MCF 10A (cell line): ENCODE measurements at regions not wholly inside any gene's neighbourhood (a gene's known extent, or its start where the extent isn't known, plus 50 kb on each side); places are given as distances from the start of the nearest gene placed in this dataset.

Experiments used
- BruUV-seq: library from RNA; stranded (reverse); fragments of 400-500 nt; replicated peaks from 2 replicates; lab custom pipeline; 2021; lab: Mats Ljungman, UMichigan
- CTCF ChIA-PET: fragments of 300-600 bp; sonication (Branson Sonifier 250); formaldehyde crosslinking; extraction: SDS; loops from one replicate; lab custom pipeline; 2021; ENCODE audit warnings: antibody characterized with exemption, inconsistent platforms; lab: Yijun Ruan, JAX
- POLR2A ChIA-PET: fragments of 300-600, 350-650 bp; sonication (Branson Sonifier 250); formaldehyde crosslinking; extraction: SDS; loops from one replicate; lab custom pipeline; 2020; ENCODE audit warnings: antibody characterized with exemption, inconsistent platforms; lab: Yijun Ruan, JAX
- DNase-seq: peaks from one replicate; pipeline ENCODE4 v3.0.0-alpha.2; 2018; ENCODE audit not compliant: unreplicated experiment
- H3K27ac Mint-ChIP-seq: one replicate; pipeline ENCODE4 v1.8.0; 2022; ENCODE audit warnings: mild to moderate bottlenecking, low read depth, mixed read lengths; ENCODE audit not compliant: unreplicated experiment
- H3K27me3 Mint-ChIP-seq: one replicate; pipeline ENCODE4 v1.8.0; 2022; ENCODE audit warnings: mixed read lengths; ENCODE audit not compliant: insufficient read depth, unreplicated experiment
- H3K36me3 Mint-ChIP-seq: one replicate; pipeline ENCODE4 v1.8.0; 2022; ENCODE audit warnings: mild to moderate bottlenecking, moderate library complexity, mixed read lengths; ENCODE audit not compliant: insufficient read depth, unreplicated experiment
- H3K4me1 Mint-ChIP-seq: one replicate; pipeline ENCODE4 v1.8.0; 2022; ENCODE audit warnings: mixed read lengths; ENCODE audit not compliant: insufficient read depth, unreplicated experiment
- H3K4me3 Mint-ChIP-seq: one replicate; pipeline ENCODE4 v1.8.0; 2022; ENCODE audit warnings: mild to moderate bottlenecking, moderate library complexity, mixed read lengths; ENCODE audit not compliant: unreplicated experiment
- H3K9me3 Mint-ChIP-seq: one replicate; pipeline ENCODE4 v1.8.0; 2022; ENCODE audit warnings: mixed read lengths; ENCODE audit not compliant: unreplicated experiment
- intact Hi-C: fragments of 100-400 bp; cut with micrococcal nuclease; formaldehyde crosslinking; loops from 2 replicates; pipeline ENCODE4 v1.14.1; 2022
- TF ChIP-seq, protein P1 (sequence below): fragments of 200-600 bp; IDR thresholded peaks from one replicate; pipeline ENCODE4 v1.8.0; 2022; ENCODE audit warnings: antibody characterized with exemption, mild to moderate bottlenecking; ENCODE audit not compliant: unreplicated experiment

DNA sequence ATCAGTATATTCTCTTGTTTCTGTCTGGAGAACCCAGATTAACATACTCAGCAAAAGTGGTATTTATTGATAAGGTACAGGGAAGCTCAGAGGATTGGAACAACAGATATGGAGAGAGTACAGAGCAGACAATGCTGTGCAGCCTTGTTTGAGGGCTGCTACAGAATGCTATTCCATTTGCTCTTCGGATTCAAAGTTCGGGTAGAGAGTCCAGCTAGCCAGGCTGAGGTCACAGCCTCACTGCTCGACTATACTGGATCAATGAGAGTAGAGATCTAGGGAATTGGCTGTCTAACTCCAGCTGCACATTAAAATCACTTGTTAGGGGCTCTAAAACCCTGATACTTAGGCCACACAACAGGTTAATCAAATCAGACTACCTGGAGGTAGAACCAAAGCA, 200.1 kb upstream of the BTBD3 start:
- BruUV-seq = no TSS peak
- intact Hi-C loops = no loop called here
- no peak for DNase-seq
- no peak overlapping the region for H3K27ac Mint-ChIP-seq
- H3K36me3 Mint-ChIP-seq = no peaks in the 10 kb centered on the region
- H3K27me3 Mint-ChIP-seq = no peaks in the 10 kb centered on the region
- TF ChIP-seq, protein P1, sequence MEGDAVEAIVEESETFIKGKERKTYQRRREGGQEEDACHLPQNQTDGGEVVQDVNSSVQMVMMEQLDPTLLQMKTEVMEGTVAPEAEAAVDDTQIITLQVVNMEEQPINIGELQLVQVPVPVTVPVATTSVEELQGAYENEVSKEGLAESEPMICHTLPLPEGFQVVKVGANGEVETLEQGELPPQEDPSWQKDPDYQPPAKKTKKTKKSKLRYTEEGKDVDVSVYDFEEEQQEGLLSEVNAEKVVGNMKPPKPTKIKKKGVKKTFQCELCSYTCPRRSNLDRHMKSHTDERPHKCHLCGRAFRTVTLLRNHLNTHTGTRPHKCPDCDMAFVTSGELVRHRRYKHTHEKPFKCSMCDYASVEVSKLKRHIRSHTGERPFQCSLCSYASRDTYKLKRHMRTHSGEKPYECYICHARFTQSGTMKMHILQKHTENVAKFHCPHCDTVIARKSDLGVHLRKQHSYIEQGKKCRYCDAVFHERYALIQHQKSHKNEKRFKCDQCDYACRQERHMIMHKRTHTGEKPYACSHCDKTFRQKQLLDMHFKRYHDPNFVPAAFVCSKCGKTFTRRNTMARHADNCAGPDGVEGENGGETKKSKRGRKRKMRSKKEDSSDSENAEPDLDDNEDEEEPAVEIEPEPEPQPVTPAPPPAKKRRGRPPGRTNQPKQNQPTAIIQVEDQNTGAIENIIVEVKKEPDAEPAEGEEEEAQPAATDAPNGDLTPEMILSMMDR = no peak
- CTCF ChIA-PET = interaction anchor here (1.5 kb wide), 1 partner anchor 29 kb away, joined by 3 read pairs; no protein-coding TSS in a partner anchor
- H3K4me1 Mint-ChIP-seq = no peaks in the 10 kb centered on the region
- H3K9me3 Mint-ChIP-seq = no peaks in the 10 kb centered on the region
- H3K4me3 Mint-ChIP-seq = no peak overlapping the region
- POLR2A ChIA-PET = no interaction called here

DNA sequence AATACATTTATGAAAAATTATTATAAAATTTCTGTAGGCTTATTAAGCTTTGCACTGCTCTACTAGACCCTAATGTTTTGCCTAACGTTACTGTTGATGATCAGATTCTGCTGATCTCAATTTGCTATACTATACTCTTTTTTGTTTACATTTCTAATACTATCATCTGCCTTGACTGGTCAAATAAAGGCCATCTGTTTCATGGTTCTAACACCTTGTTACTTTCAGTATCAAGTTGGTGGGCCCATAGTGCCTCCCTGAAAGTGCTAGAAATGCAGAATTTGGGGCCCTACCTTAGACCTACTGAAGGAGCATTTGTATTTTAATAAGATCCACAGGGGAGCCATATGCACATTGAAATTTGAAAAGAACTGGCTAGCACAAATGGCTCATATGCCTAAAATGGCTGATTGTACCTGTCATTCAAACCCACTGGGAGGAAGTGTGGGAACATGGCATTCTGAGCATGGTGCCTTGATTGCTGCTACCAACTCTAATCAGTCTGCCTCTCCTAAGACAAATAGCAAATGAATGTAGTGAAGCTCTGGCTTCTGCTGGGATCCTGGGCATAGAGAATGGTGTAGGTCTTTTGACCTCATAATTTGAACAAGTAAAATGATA, 199.1 kb upstream of the BTBD3 start:
- Mint-ChIP-seq H3K36me3 (no peaks in the 10 kb centered on the region), H3K27me3 (no peaks in the 10 kb centered on the region), H3K27ac (no peak overlapping the region), H3K4me3 (no peak overlapping the region), H3K9me3 (no peaks in the 10 kb centered on the region), H3K4me1 (no peaks in the 10 kb centered on the region)
- ChIA-PET CTCF (no interaction called here), POLR2A (no interaction called here)
- no peak for DNase-seq
- intact Hi-C loops = no loop called here
- BruUV-seq = no TSS peak
- TF ChIP-seq, protein P1 = no peak

DNA sequence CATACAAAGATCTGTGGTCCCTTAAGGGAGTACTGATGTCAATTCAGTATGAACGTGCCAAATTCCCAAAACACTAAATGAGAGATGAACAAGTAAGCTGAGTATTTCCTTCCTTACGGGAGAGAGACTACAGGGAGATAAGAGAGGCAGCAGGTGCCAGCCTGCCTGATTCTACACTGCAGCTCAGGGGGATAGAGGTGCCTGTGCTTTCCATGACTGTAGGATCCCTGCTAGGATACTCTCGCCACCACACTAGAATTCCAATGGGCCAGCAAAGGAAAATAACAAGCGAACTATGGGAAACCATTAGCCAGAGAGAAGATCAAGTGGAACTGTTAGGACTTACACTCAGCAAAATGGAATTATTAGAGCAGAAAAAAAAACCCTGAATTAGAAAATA, 198.5 kb upstream of the BTBD3 start:
- Mint-ChIP-seq H3K27me3 (no peaks in the 10 kb centered on the region), H3K4me1 (no peaks in the 10 kb centered on the region), H3K27ac (no peak overlapping the region), H3K36me3 (no peaks in the 10 kb centered on the region), H3K4me3 (no peak overlapping the region), H3K9me3 (no peaks in the 10 kb centered on the region)
- ChIA-PET POLR2A (no interaction called here), CTCF (interaction anchor here (0.7 kb wide), 1 partner anchor 870 kb away, joined by 3 read pairs; no protein-coding TSS in a partner anchor)
- TF ChIP-seq, protein P1 = no peak
- no TSS peak for BruUV-seq
- intact Hi-C loops = no loop called here
- DNase-seq = no peak

DNA sequence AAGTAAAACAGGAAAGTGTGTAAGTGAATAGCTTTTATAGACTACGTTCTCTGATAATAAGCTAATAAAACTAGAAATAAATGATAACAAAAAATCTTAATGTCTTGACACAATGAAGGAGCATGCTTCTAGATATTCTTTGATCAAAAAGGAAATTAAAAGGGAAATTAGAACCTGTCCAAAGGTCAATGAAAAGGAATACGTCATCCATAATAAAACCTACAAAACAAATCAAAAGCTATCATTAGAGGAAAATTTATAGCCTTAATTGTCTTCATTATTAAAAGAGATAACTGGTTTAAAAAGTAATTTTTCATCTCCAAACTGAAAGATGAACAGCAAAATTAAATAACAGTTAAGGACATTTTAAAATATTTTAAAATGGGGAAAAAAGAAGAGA, 196.3 kb upstream of the BTBD3 start:
- TF ChIP-seq, protein P1 = no peak
- no peak overlapping the region for H3K4me3 Mint-ChIP-seq
- DNase-seq = no peak
- H3K27me3 Mint-ChIP-seq = no peaks in the 10 kb centered on the region
- POLR2A ChIA-PET = interaction anchor here (0.7 to 1.0 kb wide), 2 partner anchors 8 to 13 kb away, joined by 3 read pairs; no protein-coding TSS in a partner anchor
- H3K27ac Mint-ChIP-seq = no peak overlapping the region
- no TSS peak for BruUV-seq
- intact Hi-C loops = no loop called here
- H3K9me3 Mint-ChIP-seq = no peaks in the 10 kb centered on the region
- H3K36me3 Mint-ChIP-seq = no peaks in the 10 kb centered on the region
- CTCF ChIA-PET = interaction anchor here (0.6 to 1.5 kb wide), 3 partner anchors 27 to 533 kb away, joined by 3 to 4 read pairs (median 3); no protein-coding TSS in a partner anchor
- no peaks in the 10 kb centered on the region for H3K4me1 Mint-ChIP-seq
